IMR-90 (cell line): ENCODE measurements at regions not wholly inside any gene's neighbourhood (a gene's known extent, or its start where the extent isn't known, plus 50 kb on each side); places are given as distances from the start of the nearest gene placed in this dataset.

Experiments
- MXI1 ChIP-seq: IDR thresholded peaks from 2 replicates; pipeline ENCODE4 v1.6.1; 2012; ENCODE audit warnings: low read depth, mild to moderate bottlenecking, low read length, moderate library complexity, borderline replicate concordance
- POLR2A ChIP-seq: IDR thresholded peaks from 2 replicates; pipeline ENCODE4 v1.6.1; 2012; ENCODE audit warnings: mild to moderate bottlenecking, low read depth, low read length
- TF ChIP-seq, protein P1 (sequence below): fragments of 150-350 bp; IDR thresholded peaks from 2 replicates; pipeline ENCODE4 v1.6.1; 2017; ENCODE audit warnings: mild to moderate bottlenecking, antibody characterized with exemption, low read length, low read depth
- TF ChIP-seq, protein P2 (sequence below): conservative IDR thresholded peaks from 2 replicates; pipeline ENCODE4 v1.5.1; 2012; ENCODE audit warnings: mild to moderate bottlenecking, low read depth, low read length, improper control_type of control experiment

DNA sequence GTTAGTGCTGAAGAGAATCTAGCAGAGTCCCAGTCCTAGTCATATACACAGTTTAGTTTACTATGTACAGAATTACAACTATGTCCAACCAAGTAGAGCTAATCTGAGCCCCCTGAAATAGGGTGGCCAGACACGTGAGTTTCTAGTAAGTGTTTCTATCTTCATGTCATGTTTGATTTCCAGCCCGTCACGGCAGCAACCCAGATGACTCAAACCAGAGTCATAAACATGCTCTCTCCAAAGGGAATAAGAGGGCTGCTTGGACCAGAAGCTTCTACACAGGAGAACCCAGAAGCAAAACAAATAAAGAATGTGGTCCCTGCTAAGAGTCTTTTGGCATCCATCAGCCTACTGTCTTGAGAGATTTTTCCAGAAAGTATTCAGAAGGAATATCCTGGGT is 64.9 kb upstream of the WIPF1 start:
- TF ChIP-seq MXI1 = peak; percentile 55; the same call in 1 of the 2 replicates
- TF ChIP-seq POLR2A = no peak
- TF ChIP-seq, protein P1, sequence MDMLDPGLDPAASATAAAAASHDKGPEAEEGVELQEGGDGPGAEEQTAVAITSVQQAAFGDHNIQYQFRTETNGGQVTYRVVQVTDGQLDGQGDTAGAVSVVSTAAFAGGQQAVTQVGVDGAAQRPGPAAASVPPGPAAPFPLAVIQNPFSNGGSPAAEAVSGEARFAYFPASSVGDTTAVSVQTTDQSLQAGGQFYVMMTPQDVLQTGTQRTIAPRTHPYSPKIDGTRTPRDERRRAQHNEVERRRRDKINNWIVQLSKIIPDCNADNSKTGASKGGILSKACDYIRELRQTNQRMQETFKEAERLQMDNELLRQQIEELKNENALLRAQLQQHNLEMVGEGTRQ = no peak
- TF ChIP-seq, protein P2, sequence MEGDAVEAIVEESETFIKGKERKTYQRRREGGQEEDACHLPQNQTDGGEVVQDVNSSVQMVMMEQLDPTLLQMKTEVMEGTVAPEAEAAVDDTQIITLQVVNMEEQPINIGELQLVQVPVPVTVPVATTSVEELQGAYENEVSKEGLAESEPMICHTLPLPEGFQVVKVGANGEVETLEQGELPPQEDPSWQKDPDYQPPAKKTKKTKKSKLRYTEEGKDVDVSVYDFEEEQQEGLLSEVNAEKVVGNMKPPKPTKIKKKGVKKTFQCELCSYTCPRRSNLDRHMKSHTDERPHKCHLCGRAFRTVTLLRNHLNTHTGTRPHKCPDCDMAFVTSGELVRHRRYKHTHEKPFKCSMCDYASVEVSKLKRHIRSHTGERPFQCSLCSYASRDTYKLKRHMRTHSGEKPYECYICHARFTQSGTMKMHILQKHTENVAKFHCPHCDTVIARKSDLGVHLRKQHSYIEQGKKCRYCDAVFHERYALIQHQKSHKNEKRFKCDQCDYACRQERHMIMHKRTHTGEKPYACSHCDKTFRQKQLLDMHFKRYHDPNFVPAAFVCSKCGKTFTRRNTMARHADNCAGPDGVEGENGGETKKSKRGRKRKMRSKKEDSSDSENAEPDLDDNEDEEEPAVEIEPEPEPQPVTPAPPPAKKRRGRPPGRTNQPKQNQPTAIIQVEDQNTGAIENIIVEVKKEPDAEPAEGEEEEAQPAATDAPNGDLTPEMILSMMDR = no peak
